GM10266 (cell line): ENCODE measurements at regions not wholly inside any gene's neighbourhood (a gene's known extent, or its start where the extent isn't known, plus 50 kb on each side); places are given as distances from the start of the nearest gene placed in this dataset.

ENCODE experiments used
- DNase-seq: peaks from one replicate; pipeline ENCODE4 v3.0.0; 2012; ENCODE audit errors: extremely low spot score
- TF ChIP-seq, protein P1 (sequence below): IDR thresholded peaks from 2 replicates; pipeline ENCODE4 v1.5.1; 2012; ENCODE audit warnings: mild to moderate bottlenecking, low read depth; ENCODE audit not compliant: control insufficient read depth, insufficient read depth; ENCODE audit errors: missing control alignments

DNA sequence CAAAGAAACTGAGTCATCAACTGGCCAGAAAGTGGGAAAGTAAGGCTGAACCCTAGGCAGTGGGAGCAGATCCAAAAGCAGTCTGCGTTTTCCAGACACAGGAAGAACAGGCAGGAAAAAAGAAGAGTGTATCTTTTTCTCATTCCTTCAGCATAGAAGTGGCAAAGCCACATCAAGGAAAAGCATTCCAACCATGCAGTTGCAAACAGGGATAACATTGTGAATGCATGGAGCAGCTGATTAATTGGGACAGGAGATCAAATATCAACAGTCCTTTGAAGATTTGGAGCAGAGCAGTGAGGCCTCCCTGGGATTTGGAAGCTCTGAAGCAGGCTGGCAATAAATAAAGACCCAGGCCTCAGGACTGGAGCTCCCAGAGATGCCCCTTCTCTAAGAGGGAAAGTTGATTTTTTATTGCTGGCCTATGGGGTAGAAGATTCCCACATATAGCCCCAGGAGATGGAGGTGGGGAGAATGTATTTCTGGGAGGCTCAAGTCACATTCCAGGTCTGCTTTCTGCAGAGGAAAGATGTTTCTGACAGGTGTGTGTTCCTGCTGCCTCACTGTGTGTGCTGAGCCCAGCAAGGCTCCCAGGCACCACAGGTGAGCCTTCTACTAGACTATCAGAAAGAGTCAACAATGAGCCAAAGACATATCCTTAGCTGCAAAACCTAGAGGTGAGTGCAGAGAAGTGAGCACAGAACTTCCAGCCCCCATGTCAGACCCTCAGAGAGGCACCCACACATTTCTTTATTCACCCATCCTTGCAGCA, 222.5 kb downstream of the RAB28 start:
- no peak for DNase-seq
- TF ChIP-seq, protein P1, sequence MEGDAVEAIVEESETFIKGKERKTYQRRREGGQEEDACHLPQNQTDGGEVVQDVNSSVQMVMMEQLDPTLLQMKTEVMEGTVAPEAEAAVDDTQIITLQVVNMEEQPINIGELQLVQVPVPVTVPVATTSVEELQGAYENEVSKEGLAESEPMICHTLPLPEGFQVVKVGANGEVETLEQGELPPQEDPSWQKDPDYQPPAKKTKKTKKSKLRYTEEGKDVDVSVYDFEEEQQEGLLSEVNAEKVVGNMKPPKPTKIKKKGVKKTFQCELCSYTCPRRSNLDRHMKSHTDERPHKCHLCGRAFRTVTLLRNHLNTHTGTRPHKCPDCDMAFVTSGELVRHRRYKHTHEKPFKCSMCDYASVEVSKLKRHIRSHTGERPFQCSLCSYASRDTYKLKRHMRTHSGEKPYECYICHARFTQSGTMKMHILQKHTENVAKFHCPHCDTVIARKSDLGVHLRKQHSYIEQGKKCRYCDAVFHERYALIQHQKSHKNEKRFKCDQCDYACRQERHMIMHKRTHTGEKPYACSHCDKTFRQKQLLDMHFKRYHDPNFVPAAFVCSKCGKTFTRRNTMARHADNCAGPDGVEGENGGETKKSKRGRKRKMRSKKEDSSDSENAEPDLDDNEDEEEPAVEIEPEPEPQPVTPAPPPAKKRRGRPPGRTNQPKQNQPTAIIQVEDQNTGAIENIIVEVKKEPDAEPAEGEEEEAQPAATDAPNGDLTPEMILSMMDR = no peak

DNA sequence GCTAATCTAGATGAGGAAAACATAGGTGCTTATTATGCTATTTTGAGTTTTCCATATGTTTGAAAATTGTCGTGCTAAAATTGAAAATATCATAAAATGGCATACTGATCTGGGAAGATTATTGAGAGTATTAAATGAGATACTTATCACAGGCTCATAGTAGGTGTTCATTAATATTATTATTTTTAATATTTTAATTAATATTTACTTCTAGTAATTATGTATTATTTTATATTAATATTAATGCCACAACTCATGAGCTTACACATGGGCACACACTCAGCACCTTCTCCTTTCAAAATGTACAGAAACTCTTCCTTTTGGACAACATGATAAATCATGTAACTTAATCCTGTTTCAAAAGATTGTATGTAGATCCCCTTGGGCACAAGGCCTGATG, 223.6 kb downstream of the RAB28 start:
- no peak for DNase-seq
- TF ChIP-seq, protein P1 = no peak

DNA sequence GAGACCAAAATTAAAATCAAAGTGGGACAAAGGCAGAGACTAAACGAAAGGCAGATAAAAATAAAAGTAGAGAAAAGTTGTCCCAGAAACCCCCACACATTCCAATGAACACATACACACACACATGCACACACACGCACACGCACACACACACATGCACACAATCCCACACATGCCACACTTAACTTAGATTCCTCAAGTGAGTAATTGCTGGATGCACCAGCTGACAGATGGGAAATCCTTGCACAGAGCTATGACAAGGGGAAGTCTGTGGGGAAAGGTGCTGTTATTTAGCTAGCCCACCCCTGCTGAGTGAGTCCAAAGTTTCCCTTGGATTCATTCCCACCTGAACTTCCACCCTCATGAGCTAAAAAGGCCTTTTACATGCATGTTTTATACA, 233.9 kb downstream of the RAB28 start:
- no peak for DNase-seq
- TF ChIP-seq, protein P1 = no peak

DNA sequence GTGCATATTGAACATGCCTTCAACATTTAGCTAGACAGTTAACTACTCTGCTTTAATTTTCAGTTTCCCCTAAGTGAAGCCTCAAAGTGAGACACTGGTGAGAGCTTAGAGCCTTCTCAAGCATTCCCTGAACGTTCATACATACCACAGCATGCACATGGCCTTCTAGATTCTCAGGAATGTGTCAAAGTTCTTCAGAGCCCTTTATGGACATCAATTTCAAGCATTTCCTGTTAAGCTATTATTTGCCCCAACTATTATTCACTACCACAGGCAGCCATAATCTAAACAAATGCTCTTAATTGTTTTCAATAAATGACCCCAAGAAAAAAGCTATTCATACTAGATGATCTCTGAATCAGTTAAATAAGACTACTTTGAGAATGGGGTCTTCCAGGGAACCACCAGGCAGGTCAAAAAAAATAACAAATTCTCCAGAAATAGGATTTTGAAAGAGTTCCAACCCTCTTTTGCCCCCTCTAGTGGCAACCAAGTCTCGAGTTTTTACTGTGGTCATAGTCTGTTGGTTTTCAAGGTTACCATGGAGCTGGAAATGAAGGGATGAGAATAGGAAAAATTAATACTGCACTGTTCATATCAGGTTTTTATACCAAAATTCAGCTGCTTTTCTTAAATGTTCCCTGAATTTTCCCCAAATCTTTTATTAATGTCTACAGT, 235.4 kb downstream of the RAB28 start:
- TF ChIP-seq, protein P1 = no peak
- no peak for DNase-seq

DNA sequence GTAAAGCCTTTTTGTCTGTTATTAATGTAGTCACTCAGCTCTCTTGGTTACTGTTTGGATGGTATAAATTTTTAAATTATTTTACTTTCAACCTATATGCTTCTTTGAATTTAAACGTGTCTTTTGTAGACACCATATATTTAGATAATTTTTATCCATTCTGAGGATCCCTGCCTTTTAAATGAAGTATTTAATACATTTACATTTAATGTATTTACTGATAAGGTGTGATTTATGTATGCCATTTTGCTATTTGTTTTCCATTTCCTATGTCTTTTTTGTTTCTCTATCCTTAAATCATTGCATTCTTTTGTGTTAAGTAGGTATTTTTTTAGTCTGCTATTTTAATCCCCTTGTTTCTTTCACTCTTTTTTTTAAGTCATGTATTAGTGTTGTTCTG, 238.0 kb downstream of the RAB28 start:
- no peak for DNase-seq
- TF ChIP-seq, protein P1 = no peak

DNA sequence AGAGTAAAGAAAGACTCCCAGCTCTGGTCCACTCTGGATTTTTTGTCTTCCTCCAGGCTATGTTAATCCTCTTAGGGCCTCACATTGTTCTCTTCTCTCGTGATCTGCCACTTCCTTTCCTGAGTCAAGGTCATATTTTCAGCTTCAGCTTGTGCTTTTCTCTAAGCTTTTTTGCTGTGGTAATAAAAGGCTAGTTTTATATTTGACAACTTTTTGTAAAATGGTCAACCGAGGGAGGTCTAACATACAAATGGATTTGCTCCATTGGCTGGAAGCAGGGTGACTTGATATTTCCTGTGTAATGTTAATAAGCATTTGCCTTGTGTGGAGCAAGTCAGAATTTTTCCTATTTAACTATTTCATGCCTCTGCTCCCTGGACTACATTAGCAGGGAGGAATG, 239.7 kb downstream of the RAB28 start:
- TF ChIP-seq, protein P1 = no peak

DNA sequence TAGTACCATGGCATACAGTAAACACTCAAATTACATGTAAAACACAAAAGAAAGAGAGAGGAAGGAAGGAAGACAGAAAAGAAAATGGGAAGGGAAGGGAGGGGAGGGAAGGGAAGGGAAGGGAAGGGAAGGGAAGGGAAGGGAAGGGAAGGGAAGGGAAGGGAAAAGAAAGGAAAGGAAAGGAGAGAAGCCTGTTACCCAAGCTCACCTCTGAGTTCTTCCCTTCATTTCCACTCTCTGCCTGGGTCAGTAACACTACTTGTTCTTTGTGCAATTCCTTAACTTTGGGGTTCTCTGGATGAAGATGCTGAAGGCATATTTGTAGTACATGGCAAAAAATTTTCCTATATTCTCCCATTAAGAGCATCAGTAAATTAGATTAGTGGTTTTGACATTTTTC, 241.0 kb downstream of the RAB28 start:
- DNase-seq = no peak
- TF ChIP-seq, protein P1 = no peak

More for the DNA sequence above, 239.7 kb downstream of the RAB28 start:
- no peak for DNase-seq
